CD14-positive monocyte (primary cell): ENCODE measurements at regions not wholly inside any gene's neighbourhood (a gene's known extent, or its start where the extent isn't known, plus 50 kb on each side); places are given as distances from the start of the nearest gene placed in this dataset.

ENCODE experiments used
- DNase-seq, 3 donors: peaks; one replicate each; pipeline ENCODE4 v3.0.0-alpha.2; 2011 to 2022
- H2AFZ ChIP-seq: 2 replicates; pipeline ENCODE4 v1.6.0; 2012; ENCODE audit warnings: mild to moderate bottlenecking, low read depth, low read length, inconsistent platforms; ENCODE audit not compliant: insufficient read depth, poor library complexity, severe bottlenecking
- H3K27ac ChIP-seq, 2 donors: 1 replicate in 1 of 2; 2 replicates in 1 of 2; pipeline ENCODE4 v1.5.1; 2012 to 2013; ENCODE audit warnings: low read length in 2 of 2, control low read depth in 1 of 2, inconsistent platforms in 1 of 2, low read depth in 1 of 2, mild to moderate bottlenecking in 1 of 2
- H3K27me3 ChIP-seq, 2 donors: one replicate each; pipeline versions ENCODE4 v1.6.0 to v1.6.1; 2011 to 2013; ENCODE audit warnings: low read length in 2 of 2; ENCODE audit not compliant: control insufficient read depth in 2 of 2, insufficient read depth in 2 of 2
- H3K36me3 ChIP-seq, 2 donors: replicated peaks in 1 of 2; 1 replicate in 1 of 2; 2 replicates in 1 of 2; pipeline versions ENCODE4 v1.5.1 to v1.6.1; 2012 to 2013; ENCODE audit warnings: low read length in 2 of 2, control low read depth in 1 of 2, inconsistent platforms in 1 of 2, mild to moderate bottlenecking in 1 of 2; ENCODE audit not compliant: insufficient read depth in 2 of 2, control insufficient read depth in 1 of 2
- H3K4me1 ChIP-seq, 2 donors: 1 replicate in 1 of 2; 2 replicates in 1 of 2; pipeline versions ENCODE4 v1.5.1 to v1.6.1; 2012 to 2013; ENCODE audit warnings: low read length in 2 of 2, control low read depth in 1 of 2, inconsistent platforms in 1 of 2, mild to moderate bottlenecking in 1 of 2, moderate library complexity in 1 of 2; ENCODE audit not compliant: insufficient read depth in 2 of 2, control insufficient read depth in 1 of 2
- H3K4me2 ChIP-seq: replicated peaks from 2 replicates; pipeline ENCODE3; 2012; ENCODE audit warnings: low read length, moderate library complexity, mild to moderate bottlenecking; ENCODE audit not compliant: poor library complexity, severe bottlenecking; ENCODE audit errors: extremely low read depth
- H3K4me3 ChIP-seq, 3 experiments: fragments of 200-600 bp in 1 of 3; sonication (generic) in 1 of 3; replicated peaks in 1 of 3; 1 replicate in 2 of 3; 2 replicates in 1 of 3; pipeline ENCODE4 v1.5.1; 2011 to 2013; ENCODE audit warnings: low read length in 3 of 3, mild to moderate bottlenecking in 3 of 3, control low read depth in 2 of 3, low read depth in 2 of 3, inconsistent platforms in 1 of 3, moderate library complexity in 1 of 3
- H3K79me2 ChIP-seq: 2 replicates; pipeline ENCODE4 v1.6.0; 2012; ENCODE audit warnings: mild to moderate bottlenecking, control low read depth, inconsistent platforms, low read length, moderate library complexity; ENCODE audit not compliant: insufficient read depth
- H3K9ac ChIP-seq: 2 replicates; pipeline ENCODE4 v1.6.0; 2017; ENCODE audit warnings: low read length, mild to moderate bottlenecking; ENCODE audit not compliant: insufficient read depth, poor library complexity, severe bottlenecking
- H3K9me3 ChIP-seq, 2 donors: replicated peaks in 1 of 2; 1 replicate in 1 of 2; 2 replicates in 1 of 2; pipeline versions ENCODE4 v1.5.1 to v1.6.1; 2012 to 2013; ENCODE audit warnings: low read length in 2 of 2, control low read depth in 1 of 2; ENCODE audit not compliant: control insufficient read depth in 1 of 2, insufficient read depth in 1 of 2
- H4K20me1 ChIP-seq: 2 replicates; pipeline ENCODE4 v1.6.0; 2012; ENCODE audit warnings: mild to moderate bottlenecking, low read length, control low read depth, moderate library complexity; ENCODE audit not compliant: insufficient read depth
- H3K27ac Mint-ChIP-seq, 7 donors: one replicate each; pipeline ENCODE4 v1.8.0; 2020; ENCODE audit warnings: mild to moderate bottlenecking in 7 of 7, mixed read lengths in 7 of 7, moderate library complexity in 6 of 7, inconsistent platforms in 2 of 7
- H3K27me3 Mint-ChIP-seq, 3 donors: one replicate each; pipeline ENCODE4 v1.8.0; 2021 to 2022; ENCODE audit warnings: low read depth in 3 of 3, mild to moderate bottlenecking in 3 of 3, mixed read lengths in 3 of 3, moderate library complexity in 3 of 3, inconsistent platforms in 1 of 3
- H3K36me3 Mint-ChIP-seq, 2 donors: one replicate each; pipeline ENCODE4 v1.8.0; 2020; ENCODE audit warnings: mixed read lengths in 2 of 2, inconsistent platforms in 1 of 2, mild to moderate bottlenecking in 1 of 2
- H3K4me1 Mint-ChIP-seq: one replicate; pipeline ENCODE4 v1.8.0; 2020; ENCODE audit warnings: mild to moderate bottlenecking, mixed read lengths
- H3K4me3 Mint-ChIP-seq, 2 donors: one replicate each; pipeline ENCODE4 v1.8.0; 2020; ENCODE audit warnings: mild to moderate bottlenecking in 2 of 2, mixed read lengths in 2 of 2, moderate library complexity in 1 of 2
- H3K9me3 Mint-ChIP-seq, 7 donors: one replicate each; pipeline ENCODE4 v1.8.0; 2020 to 2022; ENCODE audit warnings: mixed read lengths in 7 of 7, mild to moderate bottlenecking in 6 of 7, moderate library complexity in 6 of 7, inconsistent platforms in 2 of 7
- CTCF ChIP-seq: fragments of 200-600 bp; IDR thresholded peaks from one replicate; pipeline ENCODE4 v1.8.0; 2022; ENCODE audit warnings: antibody characterized with exemption, mild to moderate bottlenecking
- WGBS: methylation state at CpG from one replicate; pipeline ENCODE4 v1.1.5; 2013; ENCODE audit warnings: missing lambda C conversion rate; ENCODE audit not compliant: insufficient coverage; 5-methylcytosine and 5-hydroxymethylcytosine counted together
- intact Hi-C, 2 donors: fragments of 100-400 bp; cut with micrococcal nuclease; formaldehyde crosslinking; loops; one replicate each; pipeline versions ENCODE4 v1.15.0 to v1.15.1; 2023

GRCh38 chr16:17748044-17748719, 277.4 kb upstream of the XYLT1 start:
- Histone ChIP-seq H3K4me3 (no peak overlapping the region), H3K36me3 (no peaks in the 10 kb centered on the region), H3K79me2 (no peaks in the 10 kb centered on the region), H3K4me2 (no peak overlapping the region), H3K27me3 (no peaks in the 10 kb centered on the region), H3K9ac (no peak overlapping the region), H3K27ac (no peak overlapping the region), H3K9me3 (no peaks in the 10 kb centered on the region), H4K20me1 (no peaks in the 10 kb centered on the region), H3K4me1 (no peaks in the 10 kb centered on the region), H2AFZ (no peak overlapping the region)
- Mint-ChIP-seq H3K4me3 (no peak overlapping the region), H3K36me3 (no peaks in the 10 kb centered on the region), H3K9me3 (peaks cover 0 to 3% (median 0%) of the 10 kb centered on the region in 7 donors), H3K27me3 (peaks cover 0 to 5% (median 2%) of the 10 kb centered on the region in 3 donors), H3K4me1 (no peaks in the 10 kb centered on the region), H3K27ac (no peak overlapping the region)
- intact Hi-C loops, result no loop called here
- WGBS, result 65% methylated on average over 3 of the region's 11 CpGs
- no peak for TF ChIP-seq CTCF
- no peak for DNase-seq

DNA sequence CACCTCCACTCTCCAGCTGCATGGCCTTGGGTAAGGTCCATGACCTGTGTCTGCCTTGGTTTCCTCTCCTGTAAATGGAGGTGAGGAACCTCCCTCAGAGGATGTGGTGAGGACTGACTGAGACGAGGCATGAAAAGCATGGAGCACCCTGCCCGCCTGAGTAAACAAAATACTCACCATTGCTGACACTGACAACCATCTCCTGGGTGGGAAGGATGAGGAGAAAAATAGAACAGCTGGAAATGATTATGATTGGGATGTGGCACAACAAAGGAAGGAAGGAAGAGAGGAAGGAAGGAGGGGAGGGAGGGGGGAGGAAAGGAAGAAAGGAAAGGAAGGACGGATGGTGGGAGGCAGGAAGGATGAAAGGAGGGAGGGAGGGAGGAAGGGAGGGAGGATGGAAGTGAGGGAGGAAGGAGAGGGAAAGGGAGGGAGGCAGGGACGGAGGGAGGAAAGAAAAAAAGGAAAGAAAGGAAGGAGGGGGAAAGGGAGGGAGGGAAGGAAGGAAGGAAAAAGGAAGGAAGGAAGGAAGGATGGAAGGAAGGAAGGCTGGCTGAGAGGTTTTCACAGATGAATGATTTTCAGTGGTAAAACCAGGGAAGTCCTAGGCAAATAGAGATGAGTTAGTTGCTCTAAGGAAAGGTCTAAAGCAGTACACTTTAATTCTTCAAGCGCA, 276.5 kb upstream of the XYLT1 start:
- 80% methylated on average over 3 of the region's 5 CpGs for WGBS

More for the DNA sequence above, 276.5 kb upstream of the XYLT1 start:
- Histone ChIP-seq H3K27me3 (no peaks in the 10 kb centered on the region), H3K4me3 (no peak overlapping the region), H2AFZ (no peak overlapping the region), H3K9ac (no peak overlapping the region), H3K36me3 (no peaks in the 10 kb centered on the region), H3K4me1 (no peaks in the 10 kb centered on the region), H3K27ac (no peak overlapping the region), H4K20me1 (no peaks in the 10 kb centered on the region), H3K4me2 (no peak overlapping the region), H3K9me3 (no peaks in the 10 kb centered on the region), H3K79me2 (no peaks in the 10 kb centered on the region)
- H3K36me3 Mint-ChIP-seq, result no peaks in the 10 kb centered on the region
- no peak for DNase-seq
- H3K27me3 Mint-ChIP-seq, result peaks cover 0 to 5% (median 2%) of the 10 kb centered on the region in 3 donors
- H3K27ac Mint-ChIP-seq, result no peak overlapping the region
- H3K9me3 Mint-ChIP-seq, result peaks cover 0 to 3% (median 0%) of the 10 kb centered on the region in 7 donors
- no peak for TF ChIP-seq CTCF
- H3K4me3 Mint-ChIP-seq, result no peak overlapping the region
- intact Hi-C loops, result no loop called here
- H3K4me1 Mint-ChIP-seq, result no peaks in the 10 kb centered on the region
